Kidney tubule cell (primary cell): ENCODE measurements at regions not wholly inside any gene's neighbourhood (a gene's known extent, or its start where the extent isn't known, plus 50 kb on each side); places are given as distances from the start of the nearest gene placed in this dataset.
A peak's percentile ranks its signal among the peaks of the same experiment; 100 is the strongest.

Experiments
- DNase-seq: peaks from one replicate; pipeline ENCODE4 v3.0.0-alpha.2; 2018; ENCODE audit warnings: low spot score

DNA sequence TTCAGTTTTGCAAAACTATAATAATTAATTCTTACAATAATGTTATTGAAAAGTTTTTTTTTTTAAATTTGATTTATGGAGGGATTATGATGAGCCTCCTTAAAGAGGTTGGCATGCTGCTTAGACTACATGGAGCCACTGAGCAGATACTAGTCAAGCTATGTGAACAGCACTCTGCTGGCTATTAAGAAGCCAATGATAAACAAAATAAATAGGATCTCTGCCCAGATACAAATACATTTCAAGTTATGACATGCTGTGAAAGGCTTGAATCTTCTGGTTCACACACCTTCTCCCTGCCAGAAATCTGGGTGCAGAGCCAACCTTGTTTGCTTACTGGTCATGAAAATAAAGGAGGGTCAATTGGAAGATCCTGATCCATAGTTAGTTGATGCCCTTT, 107.4 kb upstream of the NAV3 start:
- no peak for DNase-seq

DNA sequence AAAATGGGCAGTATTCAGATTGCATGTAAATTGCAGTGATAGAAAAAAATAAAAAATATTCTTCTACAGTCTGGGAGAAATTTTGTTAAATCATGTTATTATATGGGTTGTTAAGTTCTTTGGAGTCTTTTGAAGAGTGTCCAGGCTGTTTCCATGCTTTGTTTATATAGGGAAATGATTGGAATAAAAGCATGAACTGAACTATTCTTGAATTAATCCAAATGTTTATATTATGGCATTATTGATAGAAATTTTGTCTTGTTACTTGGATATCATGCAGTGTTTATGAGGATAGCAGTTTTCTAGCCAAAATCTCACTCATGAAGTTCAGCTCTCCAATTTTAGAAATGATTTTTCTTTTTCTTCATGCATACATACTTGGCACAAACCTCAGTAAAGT, 108.2 kb upstream of the NAV3 start:
- DNase-seq: no peak

DNA sequence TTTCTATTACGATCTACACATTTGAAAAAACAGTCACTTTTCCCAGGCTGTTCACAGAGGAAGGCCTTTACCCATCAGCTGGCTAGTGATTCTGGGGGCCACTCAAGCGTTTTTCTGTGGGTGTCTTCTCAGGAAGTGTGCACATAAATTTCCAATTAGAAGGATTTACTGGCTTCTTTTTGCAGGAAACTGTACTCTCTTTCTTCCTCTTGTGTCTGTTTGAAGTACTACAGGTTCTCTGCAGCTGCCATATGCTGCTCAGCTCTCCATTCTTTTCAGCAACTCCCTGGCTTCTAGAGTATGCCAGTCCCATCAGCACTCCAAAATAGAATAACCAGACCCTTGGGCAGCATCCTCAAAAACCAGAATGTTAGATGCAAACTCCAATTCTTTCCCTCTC, 110.4 kb upstream of the NAV3 start:
- DNase-seq: no peak

DNA sequence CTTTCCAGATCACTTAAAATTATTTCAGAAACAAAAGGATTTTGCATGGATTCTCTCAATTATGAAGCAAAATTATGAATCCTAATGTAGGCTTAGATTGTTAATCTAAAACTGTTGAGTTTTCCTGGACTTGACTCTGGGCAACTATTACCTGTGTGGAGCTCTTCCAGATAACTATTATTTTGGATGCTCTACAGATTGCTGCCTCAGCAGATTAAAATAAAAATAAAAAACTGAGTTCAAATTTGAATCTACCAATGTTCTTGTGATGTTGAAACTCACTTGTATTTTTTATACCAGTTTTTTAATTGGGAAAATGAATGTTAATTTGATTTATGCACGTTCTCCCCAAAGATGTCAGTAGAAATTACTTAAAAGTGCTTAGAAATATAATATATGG, 120.5 kb upstream of the NAV3 start:
- DNase-seq: no peak

DNA sequence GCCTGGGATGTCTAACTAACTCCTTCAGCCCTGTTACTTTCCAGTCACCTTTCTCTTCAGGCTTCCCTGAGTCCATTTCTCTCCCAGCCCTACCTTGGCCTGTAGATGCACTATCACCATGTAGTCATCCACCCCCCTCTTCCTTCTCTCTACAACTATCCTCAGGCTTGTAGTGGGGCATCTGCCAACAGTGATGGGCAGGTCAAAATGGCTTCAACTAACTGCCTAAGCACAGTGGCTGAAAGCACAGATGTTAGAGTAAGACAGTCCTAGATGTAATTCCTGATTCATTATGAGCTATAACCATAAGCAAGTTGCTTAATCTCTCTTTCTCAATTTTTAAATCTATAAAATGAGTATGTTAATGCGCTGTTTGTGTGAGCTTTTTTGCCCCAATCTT, 133.6 kb upstream of the NAV3 start:
- DNase-seq: no peak

DNA sequence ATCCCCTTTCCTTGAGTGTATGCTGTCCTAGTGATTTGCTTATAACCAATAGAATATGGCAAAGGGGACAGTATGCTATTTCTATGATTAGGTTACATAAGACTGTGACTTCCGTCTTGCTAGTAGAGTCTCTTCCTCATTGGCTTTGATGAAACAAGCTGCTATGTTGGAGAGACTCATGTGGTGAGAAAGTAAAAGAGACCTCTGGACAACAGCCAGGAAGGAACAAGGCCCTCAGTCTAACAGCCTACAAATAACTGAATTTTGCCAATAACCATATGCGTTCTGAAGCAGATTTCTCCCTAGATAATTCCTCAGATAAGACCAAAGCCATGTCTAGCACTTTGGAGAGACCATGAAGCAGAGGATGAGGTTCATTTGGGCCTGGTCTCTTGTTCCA, 134.5 kb upstream of the NAV3 start:
- no peak for DNase-seq

DNA sequence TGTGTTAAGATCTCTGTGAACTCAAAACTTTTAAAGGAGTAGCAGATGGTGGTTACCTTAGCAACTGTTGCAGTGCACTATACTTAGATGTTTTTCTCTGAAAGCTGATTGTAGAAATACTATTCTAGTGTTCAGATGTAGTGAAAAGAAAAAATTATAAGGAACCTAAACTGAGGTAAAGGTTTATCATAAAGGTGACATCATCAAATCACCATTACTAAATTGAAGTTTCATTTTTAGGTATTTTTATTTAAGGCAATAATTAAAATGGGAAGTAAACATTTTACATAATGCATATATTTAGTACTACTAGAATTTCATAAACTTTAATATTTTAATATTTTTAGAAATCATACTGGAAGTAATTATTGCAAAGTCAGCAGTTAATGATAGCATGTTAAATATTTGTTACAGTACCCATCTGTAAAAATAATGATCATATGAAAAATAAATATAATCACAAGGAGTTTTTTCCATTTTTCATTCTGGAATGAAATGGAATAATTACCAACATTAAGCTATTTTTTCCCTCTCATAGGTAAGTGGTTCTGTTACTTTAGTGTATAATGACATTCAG, 141.1 kb upstream of the NAV3 start:
- no peak for DNase-seq

DNA sequence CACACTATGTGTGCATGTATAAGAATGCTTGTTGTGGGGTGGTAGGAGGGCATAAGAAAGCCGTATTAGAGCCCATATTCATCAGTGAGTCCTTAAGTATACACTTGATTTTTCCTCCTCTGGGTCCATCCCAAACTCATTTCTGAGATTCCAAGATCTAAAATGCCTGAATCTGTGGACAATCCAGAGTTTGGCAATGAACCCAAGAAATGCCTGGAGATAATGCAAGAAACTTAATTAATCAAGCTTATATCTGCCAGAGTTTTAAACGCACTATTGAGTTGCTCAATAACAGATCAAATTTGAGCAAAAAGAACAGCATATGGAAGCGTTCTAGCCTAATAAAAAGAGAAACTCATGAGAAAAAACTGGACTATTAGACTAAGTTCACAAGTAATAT, 143.4 kb upstream of the NAV3 start:
- DNase-seq: no peak

DNA sequence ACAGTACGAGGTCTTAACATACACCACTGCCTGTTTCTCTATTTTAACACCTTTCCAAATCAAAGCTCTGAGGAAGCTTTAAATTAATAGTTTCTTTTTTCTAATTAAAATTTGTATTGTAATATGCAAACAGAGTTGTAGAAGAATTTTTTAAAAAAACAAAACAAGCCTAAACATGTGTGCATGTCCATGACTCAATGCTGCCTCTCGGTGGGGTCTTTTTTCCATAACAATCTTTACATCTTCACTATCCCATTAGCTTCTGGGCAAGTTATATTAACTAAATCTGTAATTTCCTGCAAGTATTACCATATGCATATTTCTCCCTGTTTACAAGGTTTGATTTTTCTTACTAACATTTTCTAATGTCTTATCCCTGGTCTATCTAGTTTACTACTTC, 143.9 kb upstream of the NAV3 start:
- DNase-seq: no peak

DNA sequence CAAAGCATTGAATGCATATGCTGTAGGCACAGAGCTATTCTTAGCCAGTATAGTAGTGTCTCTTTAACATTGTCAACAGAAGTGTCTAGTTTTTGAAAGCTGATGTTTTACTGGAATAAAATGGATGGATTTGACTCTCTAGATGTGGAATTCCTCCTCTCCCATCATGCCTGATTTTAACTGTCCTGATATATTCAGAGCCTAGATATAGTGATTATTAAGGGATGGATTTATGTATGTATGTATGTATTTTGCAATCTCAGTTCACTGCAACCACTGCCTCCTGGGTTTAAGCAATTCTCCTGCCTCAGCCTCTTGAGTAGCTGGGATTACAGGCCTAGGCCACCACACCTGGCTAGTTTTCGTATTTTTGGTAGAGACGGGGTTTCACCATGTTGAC, 144.8 kb upstream of the NAV3 start:
- DNase-seq: no peak

DNA sequence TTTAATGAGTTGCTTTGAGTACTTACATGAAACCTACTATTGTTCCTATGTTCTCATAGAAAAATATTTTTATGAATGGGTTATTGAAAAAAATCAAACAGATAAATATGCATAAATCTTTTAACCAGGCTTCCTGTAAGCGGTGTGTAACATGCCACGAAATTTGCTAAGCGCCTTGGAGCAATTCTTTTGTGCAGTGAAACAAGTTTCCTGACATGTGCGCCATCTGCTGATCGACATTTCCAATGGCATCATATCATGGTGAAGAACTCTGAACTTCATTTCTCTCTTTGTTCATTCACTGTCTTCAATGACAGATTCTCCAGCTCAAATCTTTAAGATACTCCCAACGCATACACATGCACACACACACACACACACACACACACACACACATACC, 145.6 kb upstream of the NAV3 start:
- DNase-seq: peak; percentile 68

DNA sequence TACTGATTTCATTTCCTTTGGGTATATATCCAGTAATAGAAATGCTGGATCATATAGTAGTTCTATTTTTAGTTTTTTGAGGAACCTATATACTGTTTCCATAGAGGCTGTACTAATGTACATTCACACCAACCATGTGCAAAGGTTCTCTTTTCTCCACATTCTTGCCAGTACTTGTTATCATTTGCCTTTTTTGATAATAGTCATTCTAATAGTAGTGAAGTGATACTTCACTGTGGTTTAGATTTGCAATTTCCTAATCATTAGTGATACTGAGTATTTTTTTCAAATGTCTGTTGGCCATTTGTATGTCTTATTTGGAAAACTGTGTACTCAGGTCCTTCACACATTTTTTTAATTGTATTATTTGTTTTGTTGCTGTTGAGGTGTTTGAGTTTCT, 148.2 kb upstream of the NAV3 start:
- no peak for DNase-seq

DNA sequence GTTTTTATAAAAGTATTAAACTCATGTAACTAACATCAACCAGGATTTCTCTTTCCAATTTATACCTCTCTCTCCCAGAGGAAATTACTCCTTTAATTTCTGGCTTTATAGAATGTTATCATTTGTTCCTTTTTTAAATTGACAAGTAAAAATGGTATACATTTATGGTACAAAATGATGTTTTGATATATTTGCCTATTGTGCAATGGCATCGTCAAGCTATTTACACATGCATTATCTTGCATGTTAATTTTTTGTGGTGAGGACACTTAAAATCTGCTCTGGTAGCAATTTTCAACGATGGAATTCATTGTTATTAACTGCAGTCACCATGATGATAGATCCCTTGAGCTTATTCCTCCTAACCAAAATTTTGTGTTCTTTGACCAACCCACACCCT, 149.0 kb upstream of the NAV3 start:
- no peak for DNase-seq

DNA sequence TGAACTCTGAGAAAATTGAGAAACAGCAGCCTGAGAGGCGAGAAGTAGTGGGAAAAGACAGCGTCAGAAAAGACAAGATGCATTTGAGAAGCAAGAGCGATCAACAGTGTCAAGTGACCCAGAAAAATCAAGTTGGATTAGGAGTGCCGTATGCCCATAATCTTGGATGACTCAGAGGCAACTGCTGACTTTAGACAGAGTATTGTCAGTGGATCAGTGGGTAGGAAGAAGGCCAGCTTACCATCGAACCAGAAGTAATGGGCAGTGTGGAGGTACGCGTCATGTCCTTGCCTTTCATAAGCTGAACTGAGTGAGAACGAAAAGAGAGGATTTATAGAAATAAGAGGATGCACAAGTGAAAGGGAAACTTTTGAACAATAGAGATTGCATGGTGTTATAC, 151.0 kb upstream of the NAV3 start:
- peak; percentile 24 for DNase-seq

DNA sequence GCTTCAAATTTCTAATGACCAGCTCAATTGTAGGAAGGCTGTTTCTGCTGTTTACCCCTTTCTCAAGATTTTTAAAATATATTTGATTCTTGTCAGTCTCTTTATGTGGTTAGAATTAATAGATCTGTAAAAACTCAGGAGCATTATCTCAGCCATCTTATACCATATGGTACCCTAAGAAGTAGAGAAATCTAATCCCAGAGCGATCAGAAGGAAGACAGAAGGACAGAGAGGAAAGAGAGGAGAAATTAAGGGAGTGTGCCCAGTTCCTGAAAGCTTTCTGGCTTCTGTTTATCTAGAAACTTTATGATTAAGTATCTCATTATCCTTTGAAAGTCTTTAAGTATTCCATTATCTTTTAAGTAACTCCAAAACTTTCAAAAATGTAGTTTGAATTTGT, 152.1 kb upstream of the NAV3 start:
- no peak for DNase-seq

DNA sequence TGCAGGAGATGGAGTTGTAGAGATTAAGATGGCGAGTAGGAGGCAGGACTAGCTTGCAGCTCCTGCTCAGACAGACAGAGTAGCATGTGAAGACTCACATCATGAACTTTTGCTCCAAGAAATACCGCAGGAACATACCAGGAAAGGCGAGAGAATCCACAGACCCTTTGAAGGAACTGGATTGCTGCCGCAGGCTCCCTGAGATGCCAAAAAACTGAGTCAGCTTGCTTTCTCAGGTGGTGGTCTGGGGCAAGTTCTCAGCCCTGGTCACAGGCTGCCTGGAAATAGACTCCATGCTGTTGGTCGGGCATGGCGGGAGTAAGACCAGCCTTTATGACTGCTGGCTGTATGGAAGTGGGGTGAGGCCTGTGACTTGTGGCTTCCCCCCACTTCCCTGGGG, 163.6 kb upstream of the NAV3 start:
- DNase-seq: no peak

DNA sequence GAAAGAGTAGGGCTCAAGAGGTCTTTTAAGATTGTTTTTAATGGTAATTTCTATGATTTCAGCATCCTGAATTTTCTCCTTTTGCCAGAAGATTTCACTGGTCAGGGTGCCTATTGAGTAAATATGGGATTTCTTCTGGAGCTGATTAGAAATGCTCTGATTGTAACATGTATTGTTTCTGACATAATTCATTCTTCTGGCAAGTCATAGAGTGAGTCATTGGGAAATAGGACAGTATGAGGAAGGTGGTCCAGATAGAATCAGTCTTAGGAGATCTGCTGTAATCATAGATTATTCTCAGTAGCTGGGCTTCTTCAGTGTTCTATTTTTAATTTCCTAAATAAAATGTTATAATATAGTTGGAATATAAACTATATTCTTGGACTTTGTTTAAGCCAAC, 182.0 kb upstream of the NAV3 start:
- DNase-seq: no peak

DNA sequence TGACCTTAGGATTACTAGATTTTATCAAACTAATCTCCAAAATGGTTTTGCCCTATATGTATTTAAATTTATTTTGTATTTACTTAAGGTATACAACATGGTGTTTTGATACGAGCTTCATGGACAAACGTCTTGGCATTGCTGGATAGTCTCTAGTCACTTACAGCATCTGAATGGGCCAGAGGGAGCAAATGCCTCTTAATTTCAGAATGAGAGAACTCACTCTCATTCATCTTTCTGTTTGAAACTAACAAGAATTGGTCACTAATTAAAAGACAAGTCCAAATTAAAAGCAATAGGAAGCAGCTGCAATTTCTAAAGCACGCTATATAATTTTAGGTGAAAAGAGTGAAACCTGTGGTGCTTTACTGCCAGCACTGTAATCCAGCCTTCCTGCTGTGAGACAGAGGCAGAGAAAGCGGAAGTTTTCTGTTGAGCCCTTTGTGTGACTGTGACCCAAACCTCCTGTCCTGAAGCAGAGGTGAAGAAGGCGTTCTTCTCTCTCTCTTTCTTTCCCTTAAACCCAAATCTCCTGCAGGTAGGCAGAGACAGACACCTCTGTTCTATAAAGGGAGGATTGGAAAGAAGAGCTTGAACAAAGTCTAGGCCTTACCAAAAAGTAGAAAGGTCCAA, 184.6 kb upstream of the NAV3 start:
- no peak for DNase-seq

DNA sequence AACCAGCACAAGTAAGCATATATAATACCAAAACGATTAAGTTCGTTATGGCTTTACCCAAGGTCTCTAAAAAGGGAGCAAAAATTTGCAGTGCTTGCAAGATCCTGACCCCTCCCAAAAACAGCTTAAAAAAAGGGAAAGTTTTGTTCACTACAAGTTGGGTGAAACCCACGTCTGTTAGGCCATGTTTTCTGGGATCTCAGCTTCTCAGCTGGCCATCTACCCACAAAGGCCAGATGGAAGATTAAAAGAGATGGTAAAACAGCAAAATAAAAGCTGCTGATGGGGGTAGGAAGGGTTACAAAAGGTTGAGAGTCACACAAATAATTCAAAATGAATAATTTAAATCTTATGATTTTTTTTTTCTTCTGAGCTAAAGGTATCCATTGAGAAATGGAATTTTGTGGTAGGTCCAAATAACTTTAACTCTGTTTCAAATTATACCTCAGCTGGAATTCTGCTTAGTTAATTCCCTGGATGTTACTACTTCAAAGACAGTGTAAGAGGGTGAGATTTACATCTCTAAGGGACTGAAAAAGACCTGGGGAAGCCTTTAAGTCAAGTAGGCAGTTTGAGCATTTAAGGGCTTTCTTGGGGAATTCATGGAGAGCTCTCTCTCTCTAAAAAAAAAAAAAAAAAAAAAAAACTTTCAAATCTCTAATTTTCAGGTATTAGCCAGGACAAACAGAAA, 185.6 kb upstream of the NAV3 start:
- DNase-seq: no peak

DNA sequence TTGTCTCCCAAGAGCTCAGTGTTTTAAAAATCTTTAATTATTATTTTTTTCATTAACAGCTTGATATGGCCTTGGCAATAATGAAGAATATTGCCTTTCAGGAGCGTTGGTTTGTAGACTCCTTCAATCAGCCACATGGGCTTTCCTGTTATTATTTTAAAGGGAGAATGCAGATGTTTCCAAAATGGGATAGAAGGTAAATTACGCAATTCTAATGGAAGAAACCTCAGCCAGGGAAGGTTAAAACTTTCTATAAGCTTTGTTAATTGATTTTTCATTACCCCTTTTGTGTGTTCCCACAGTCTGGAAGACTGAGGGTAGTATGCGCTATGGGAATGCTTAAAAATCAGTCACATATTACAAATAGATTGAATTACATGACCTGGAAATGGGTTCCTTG, 188.4 kb upstream of the NAV3 start:
- no peak for DNase-seq

DNA sequence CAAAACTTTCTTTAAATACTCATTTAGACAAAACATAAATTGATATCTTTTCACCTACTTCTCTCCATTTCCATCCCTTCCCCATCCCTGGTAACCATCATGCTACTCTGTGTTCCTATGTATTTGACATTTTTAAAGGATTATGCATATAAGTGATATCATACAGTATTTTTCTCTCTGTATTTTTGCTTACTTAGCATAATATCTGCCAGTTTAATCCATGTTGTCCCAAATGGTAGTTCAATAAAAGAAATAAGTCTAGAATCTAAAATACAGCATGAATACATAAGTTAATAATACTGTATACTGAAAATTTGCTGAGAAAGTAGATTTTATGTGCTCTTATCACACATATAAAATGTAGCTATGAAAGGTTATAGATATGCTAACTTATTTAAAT, 190.3 kb upstream of the NAV3 start:
- no peak for DNase-seq

DNA sequence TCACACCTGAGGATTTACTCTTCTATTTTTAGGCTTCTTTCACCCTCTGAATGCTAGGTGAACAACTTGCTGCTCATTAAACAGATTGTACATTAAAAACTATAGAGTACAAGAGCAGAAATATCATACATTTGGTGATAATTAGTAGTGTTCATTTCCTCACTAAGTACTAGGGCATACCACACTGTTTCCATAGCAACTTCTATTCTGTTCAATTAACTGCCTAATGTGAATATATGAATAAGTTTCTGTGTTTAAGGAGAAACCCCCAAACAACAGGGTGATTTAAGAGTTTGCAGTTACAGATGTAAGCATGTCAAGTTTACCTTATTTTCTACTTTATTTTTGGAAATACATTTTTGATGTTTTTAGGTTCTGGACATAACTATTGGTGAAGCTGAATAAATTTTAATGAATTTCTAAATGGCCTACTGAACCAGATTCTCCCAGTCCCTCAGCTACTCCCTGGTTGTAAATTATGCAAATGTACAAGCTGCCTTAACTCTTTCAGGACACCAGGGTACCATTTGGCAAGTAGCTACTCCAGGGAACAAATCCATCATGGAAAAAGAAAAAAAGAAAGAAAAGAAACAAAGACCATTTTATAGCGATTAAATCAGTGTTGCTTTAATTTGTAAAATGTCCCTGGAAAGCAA, 199.8 kb upstream of the NAV3 start:
- DNase-seq: no peak

DNA sequence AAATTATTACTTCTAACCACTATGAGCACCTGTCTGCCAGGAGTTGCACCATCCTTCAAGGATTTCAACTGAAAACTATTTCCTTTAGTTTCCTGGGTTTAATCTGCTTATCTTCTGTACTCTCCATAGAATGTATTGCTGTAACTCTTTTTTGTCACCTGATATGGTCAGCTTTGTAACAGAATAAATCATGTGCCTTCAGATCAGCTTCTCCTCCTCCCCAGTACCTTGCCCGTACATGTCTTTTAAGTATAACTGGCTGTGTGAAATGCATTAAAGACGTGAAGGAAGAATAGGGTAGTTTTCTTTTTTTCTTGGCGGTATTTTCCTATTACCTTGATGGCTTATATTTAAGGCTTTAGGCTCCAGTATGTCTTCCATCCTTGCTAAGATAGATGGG, 200.3 kb upstream of the NAV3 start:
- DNase-seq: no peak

DNA sequence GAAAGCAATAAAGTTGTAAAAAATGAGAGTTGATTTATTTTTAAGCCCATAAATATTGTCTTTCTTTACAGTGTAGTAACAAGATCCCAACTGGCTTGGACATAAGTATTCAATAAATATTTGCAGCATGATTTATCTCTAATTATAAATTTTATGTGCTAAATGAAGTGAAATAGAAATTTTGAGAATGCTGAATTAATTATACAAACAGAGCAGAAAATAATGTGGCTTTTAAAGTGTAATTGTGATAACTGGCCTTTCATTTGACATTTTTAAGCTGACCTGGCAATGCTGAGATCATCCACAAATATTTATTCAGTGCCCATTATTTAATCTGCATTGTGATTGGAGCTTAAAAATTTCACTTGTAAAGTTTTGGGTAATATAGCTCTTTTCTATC, 201.6 kb upstream of the NAV3 start:
- DNase-seq: no peak
